Neural progenitor cell (in vitro differentiated cells): ENCODE measurements at regions not wholly inside any gene's neighbourhood (a gene's known extent, or its start where the extent isn't known, plus 50 kb on each side); places are given as distances from the start of the nearest gene placed in this dataset.

Experiments used
- CTCF ChIP-seq: fragments of 200-600 bp; sonication (generic); IDR thresholded peaks from 2 replicates; pipeline ENCODE4 v1.5.1; 2017; ENCODE audit warnings: antibody characterized with exemption, mild to moderate bottlenecking
- EZH2 ChIP-seq: fragments of 200-600 bp; sonication (generic); IDR thresholded peaks from 2 replicates; pipeline ENCODE4 v1.6.1; 2017; ENCODE audit warnings: antibody characterized with exemption, mild to moderate bottlenecking, moderate library complexity
- EZH2phosphoT487 ChIP-seq: fragments of 200-600 bp; sonication (generic); IDR thresholded peaks from 2 replicates; pipeline ENCODE4 v1.6.1; 2017; ENCODE audit warnings: antibody characterized with exemption

GRCh38 chr2:45125232-45125631 lies 116.0 kb upstream of the SIX2 start:
- TF ChIP-seq CTCF (no peak), EZH2 (no peak), EZH2phosphoT487 (no peak)
